Psoas muscle (tissue), 7 donors: ENCODE measurements at regions not wholly inside any gene's neighbourhood (a gene's known extent, or its start where the extent isn't known, plus 50 kb on each side); places are given as distances from the start of the nearest gene placed in this dataset.

Experiments used
- ATAC-seq, 4 donors: fragments of 200-7000 bp; cut with Tn5 transposase; one replicate each; pipeline ENCODE4 v1.9.1; 2020; ENCODE audit warnings: moderate library complexity in 3 of 4, mild to moderate bottlenecking in 2 of 4
- DNase-seq, 2 donors: peaks; one replicate each; pipeline ENCODE4 v3.0.0-alpha.2; 2020
- H3K27ac ChIP-seq: fragments of 200-600 bp; one replicate; pipeline ENCODE4 v1.8.0; 2022
- H3K27me3 ChIP-seq, 3 donors: fragments of 200-600 bp in 1 of 3; one replicate each; pipeline versions ENCODE4 v1.6.1 to v1.8.0; 2013 to 2022; ENCODE audit warnings: low read length in 2 of 3, mild to moderate bottlenecking in 2 of 3, moderate library complexity in 1 of 3; ENCODE audit not compliant: insufficient read depth in 3 of 3
- H3K36me3 ChIP-seq, 2 donors: fragments of 200-600 bp in 1 of 2; one replicate each; pipeline versions ENCODE4 v1.6.1 to v1.8.0; 2013 to 2022; ENCODE audit warnings: low read depth in 1 of 2, mild to moderate bottlenecking in 1 of 2, moderate library complexity in 1 of 2; ENCODE audit not compliant: insufficient read depth in 1 of 2
- H3K4me1 ChIP-seq: fragments of 200-600 bp; one replicate; pipeline ENCODE4 v1.8.0; 2022
- H3K4me3 ChIP-seq: fragments of 200-600 bp; one replicate; pipeline ENCODE4 v1.8.0; 2022; ENCODE audit warnings: mild to moderate bottlenecking
- H3K9me3 ChIP-seq: fragments of 200-600 bp; one replicate; pipeline ENCODE4 v1.8.0; 2022
- WGBS, 3 donors: extraction: QIAGEN DNeasy Blood & Tissue Kit; methylation state at CpG; one replicate each; pipeline versions ENCODE4 v1.1.6 to v1.1.7; 2013; 5-methylcytosine and 5-hydroxymethylcytosine counted together
- intact Hi-C, 2 donors: fragments of 100-400 bp; cut with DNase I; formaldehyde crosslinking; loops; one replicate each; pipeline versions ENCODE4 v1.11.0 to v1.14.2; 2022
- TF ChIP-seq, protein P1 (sequence below): fragments of 200-600 bp; IDR thresholded peaks from one replicate; pipeline ENCODE4 v1.8.0; 2022; ENCODE audit warnings: antibody characterized with exemption
- donor health status: healthy with polysubstance abuse.
- donor health status: DM: no; HTN: no; CAD: no; lungs with moderate emphysema.
- donor health status: Bipolar disorder and iron deficiency.
- donor health status: healthy.
- donor health status: DM: yes; HTN: yes; CAD: no.
- donor health status: DM: no; HTN: no; CAD: no.
- donor health status: DM: yes; HTN: yes; CAD: no.

DNA sequence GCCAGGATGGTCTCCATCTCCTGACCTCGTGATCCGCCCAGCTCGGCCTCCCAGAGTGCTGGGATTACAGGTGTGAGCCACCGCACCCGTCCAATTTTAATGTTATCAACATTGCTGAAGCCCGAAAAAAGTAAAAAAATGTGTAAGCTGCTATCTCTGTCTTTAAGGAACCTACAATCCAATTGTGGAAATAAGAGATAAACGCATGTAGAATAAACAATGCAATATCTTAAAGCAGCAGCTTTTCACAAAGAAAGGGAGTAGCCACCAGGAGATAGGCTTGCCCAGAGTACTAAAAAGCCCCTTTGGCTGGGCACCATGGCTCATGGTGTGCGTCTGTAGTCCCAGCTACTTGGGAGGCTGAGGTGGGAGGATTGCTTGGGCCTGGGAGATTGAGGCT, 282.9 kb upstream of the LYZL1 start:
- DNase-seq (no peak), ATAC-seq (no peak)
- 83 to 84% (median 83%) methylated on average over 8 of the region's 8 CpGs for WGBS, 3 donors
- intact Hi-C loops = no loop called here
- TF ChIP-seq, protein P1, sequence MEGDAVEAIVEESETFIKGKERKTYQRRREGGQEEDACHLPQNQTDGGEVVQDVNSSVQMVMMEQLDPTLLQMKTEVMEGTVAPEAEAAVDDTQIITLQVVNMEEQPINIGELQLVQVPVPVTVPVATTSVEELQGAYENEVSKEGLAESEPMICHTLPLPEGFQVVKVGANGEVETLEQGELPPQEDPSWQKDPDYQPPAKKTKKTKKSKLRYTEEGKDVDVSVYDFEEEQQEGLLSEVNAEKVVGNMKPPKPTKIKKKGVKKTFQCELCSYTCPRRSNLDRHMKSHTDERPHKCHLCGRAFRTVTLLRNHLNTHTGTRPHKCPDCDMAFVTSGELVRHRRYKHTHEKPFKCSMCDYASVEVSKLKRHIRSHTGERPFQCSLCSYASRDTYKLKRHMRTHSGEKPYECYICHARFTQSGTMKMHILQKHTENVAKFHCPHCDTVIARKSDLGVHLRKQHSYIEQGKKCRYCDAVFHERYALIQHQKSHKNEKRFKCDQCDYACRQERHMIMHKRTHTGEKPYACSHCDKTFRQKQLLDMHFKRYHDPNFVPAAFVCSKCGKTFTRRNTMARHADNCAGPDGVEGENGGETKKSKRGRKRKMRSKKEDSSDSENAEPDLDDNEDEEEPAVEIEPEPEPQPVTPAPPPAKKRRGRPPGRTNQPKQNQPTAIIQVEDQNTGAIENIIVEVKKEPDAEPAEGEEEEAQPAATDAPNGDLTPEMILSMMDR = no peak
- H3K4me3 ChIP-seq = no peak overlapping the region
- no peaks in the 10 kb centered on the region for H3K36me3 ChIP-seq
- no peak overlapping the region for H3K27ac ChIP-seq
- H3K9me3 ChIP-seq = no peaks in the 10 kb centered on the region
- H3K27me3 ChIP-seq = peaks cover 0 to 4% (median 2%) of the 10 kb centered on the region in 3 donors
- H3K4me1 ChIP-seq = no peaks in the 10 kb centered on the region

DNA sequence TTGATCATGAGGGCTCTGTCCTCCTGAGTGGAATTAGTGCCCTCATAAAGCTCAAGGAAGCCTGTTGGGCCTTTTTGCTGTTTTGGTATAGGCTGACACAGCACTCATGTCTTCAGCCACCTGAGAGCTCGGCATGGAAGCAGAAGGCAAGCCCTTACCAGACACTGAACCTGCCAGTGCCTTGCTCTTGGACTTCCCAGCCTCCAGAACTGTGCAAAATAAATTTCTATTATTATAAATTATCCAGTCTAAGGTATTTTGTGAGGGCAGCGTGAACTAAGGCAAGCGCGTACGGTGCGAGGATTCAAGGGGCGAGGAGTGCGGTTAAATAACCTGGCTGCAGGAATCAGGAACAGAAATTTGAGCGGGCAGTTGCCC, 281.5 kb upstream of the LYZL1 start:
- no peak for ATAC-seq
- WGBS, 3 donors = 92 to 97% (median 97%) methylated on average over 9 of the region's 9 CpGs

DNA sequence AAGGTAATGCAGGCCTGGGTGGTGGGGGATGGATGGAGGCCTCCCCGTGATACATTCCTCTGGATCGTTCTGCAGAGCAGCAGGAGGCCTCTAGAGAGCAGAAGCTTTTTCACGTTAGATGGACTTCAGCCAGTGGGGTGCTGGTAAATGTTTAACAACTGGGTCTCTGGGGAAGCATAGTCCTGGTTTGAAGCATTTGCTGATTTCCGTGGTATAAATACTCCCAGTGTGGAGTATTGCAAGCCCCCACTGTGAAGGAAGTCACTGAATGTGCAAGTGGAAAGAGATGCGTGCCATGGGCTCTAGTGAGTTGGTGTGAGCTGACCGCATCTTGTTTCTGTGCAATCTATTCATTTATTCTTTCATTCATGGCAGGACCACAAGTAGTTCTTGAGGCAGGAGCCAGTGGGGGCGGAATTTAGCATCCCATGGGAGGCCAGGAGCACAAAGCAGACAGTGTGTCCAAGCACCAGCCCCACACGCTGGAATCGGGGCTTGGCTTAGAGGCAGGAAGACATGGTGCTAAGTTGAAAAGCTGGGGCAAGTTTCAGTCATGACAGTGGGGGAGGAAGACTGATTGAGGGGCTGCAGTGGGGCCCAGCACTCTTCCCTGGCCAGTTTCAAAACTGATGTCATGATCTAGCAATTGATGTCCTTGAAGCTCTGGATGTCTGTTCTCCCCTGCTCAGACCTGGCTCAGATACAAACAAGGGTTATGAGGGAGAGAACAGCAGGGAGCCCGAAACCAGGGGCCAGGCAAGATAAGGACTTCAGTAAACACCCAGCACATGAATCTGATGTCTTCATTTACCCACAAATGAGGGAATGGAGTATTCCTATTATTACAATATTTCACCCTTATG, 280.9 kb upstream of the LYZL1 start:
- Histone ChIP-seq H3K4me3 (no peak overlapping the region), H3K36me3 (no peaks in the 10 kb centered on the region), H3K27me3 (peaks cover 0 to 4% (median 2%) of the 10 kb centered on the region in 3 donors), H3K4me1 (no peaks in the 10 kb centered on the region), H3K9me3 (no peaks in the 10 kb centered on the region), H3K27ac (no peak overlapping the region)
- 48 to 51% (median 51%) methylated on average over 10 of the region's 10 CpGs for WGBS, 3 donors
- ATAC-seq = no peak
- TF ChIP-seq, protein P1 = no peak
- no peak for DNase-seq
- intact Hi-C loops = no loop called here

More for the DNA sequence above, 281.5 kb upstream of the LYZL1 start:
- DNase-seq = no peak
- H3K27me3 ChIP-seq = peaks cover 0 to 4% (median 2%) of the 10 kb centered on the region in 3 donors
- H3K9me3 ChIP-seq = no peaks in the 10 kb centered on the region
- H3K4me3 ChIP-seq = no peak overlapping the region
- no peak overlapping the region for H3K27ac ChIP-seq
- TF ChIP-seq, protein P1 = no peak
- no peaks in the 10 kb centered on the region for H3K4me1 ChIP-seq
- no peaks in the 10 kb centered on the region for H3K36me3 ChIP-seq
- intact Hi-C loops = no loop called here

DNA sequence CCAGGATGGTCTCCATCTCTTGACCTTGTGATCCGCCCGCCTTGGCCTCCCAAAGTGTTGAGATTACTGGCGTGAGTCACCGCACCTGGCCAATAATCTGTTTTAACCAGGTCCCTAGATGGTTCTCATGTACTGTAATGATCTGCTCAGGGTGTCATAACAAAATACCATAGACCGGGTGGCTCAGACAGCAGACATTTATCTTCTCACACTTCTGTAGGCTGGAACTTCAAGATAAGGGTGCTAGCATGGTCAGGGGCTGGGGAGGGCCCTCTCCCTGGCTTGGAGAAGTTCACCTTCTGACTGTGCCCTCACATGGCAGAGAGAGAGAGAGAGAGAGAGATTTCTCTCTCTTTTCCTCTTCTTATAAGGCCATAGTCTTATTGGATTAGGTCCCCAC, 279.4 kb upstream of the LYZL1 start:
- no peaks in the 10 kb centered on the region for H3K9me3 ChIP-seq
- no peak for DNase-seq
- peaks cover 0 to 4% (median 2%) of the 10 kb centered on the region in 3 donors for H3K27me3 ChIP-seq
- WGBS, 3 donors = 87 to 90% (median 88%) methylated on average over 5 of the region's 5 CpGs
- intact Hi-C loops = no loop called here
- no peaks in the 10 kb centered on the region for H3K36me3 ChIP-seq
- H3K4me3 ChIP-seq = no peak overlapping the region
- TF ChIP-seq, protein P1 = no peak
- no peaks in the 10 kb centered on the region for H3K4me1 ChIP-seq
- ATAC-seq = no peak
- H3K27ac ChIP-seq = no peak overlapping the region
